Mucosa of descending colon (tissue), 3 donors: ENCODE measurements at regions not wholly inside any gene's neighbourhood (a gene's known extent, or its start where the extent isn't known, plus 50 kb on each side); places are given as distances from the start of the nearest gene placed in this dataset.

Experiments used
- ATAC-seq: fragments of 200-7000 bp; cut with Tn5 transposase; one replicate; pipeline ENCODE4 v1.9.1; 2020; ENCODE audit warnings: mild to moderate bottlenecking, moderate library complexity
- DNase-seq, 3 donors: peaks; one replicate each; pipeline ENCODE4 v3.0.0-alpha.2; 2020
- H3K36me3 ChIP-seq: fragments of 200-600 bp; one replicate; pipeline ENCODE4 v1.8.0; 2021; ENCODE audit warnings: low read depth, mild to moderate bottlenecking
- H3K4me1 ChIP-seq: fragments of 200-600 bp; one replicate; pipeline ENCODE4 v1.8.0; 2021; ENCODE audit warnings: low read depth, mild to moderate bottlenecking
- H3K4me3 ChIP-seq: fragments of 200-600 bp; one replicate; pipeline ENCODE4 v1.8.0; 2021; ENCODE audit warnings: mild to moderate bottlenecking
- H3K9me3 ChIP-seq: fragments of 200-600 bp; one replicate; pipeline ENCODE4 v1.8.0; 2021; ENCODE audit warnings: mild to moderate bottlenecking
- CTCF ChIP-seq: fragments of 200-600 bp; IDR thresholded peaks from one replicate; pipeline ENCODE4 v1.8.0; 2022; ENCODE audit warnings: antibody characterized with exemption, mild to moderate bottlenecking
- intact Hi-C, 2 donors: fragments of 100-400 bp; cut with DNase I in 1 of 2; cut with micrococcal nuclease in 1 of 2; formaldehyde crosslinking; loops; one replicate each; pipeline versions ENCODE4 v1.11.0 to v1.11.1; 2022; cut with DNase I, micrococcal nuclease
- donor health status: DM: no; HTN: no; CAD: no; lungs with moderate emphysema.
- donor health status: DM: no; HTN: no; CAD: no.
- donor health status: DM: no; HTN: yes; CAD: no.

DNA sequence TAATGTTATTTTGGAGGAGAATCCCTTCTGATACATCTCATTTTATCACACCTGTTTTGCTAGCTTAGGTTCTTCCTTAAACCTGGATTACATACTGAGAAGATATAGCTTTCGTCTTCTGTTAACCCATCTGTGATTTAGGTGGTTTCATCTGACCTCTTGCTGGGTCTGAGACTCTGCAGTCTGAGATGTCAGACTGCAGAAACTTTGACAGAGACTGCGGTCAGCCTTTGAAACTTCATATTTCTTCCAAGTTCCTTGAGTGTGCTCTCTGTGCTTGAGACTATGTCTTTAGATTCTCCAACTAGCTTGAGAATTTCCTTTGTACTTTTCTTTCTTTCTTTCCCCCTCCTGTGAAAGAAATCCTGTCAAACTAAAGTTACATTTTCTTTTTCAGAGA lies 196.4 kb upstream of the MPHOSPH6 start:
- ATAC-seq = no peak
- Histone ChIP-seq H3K9me3 (no peaks in the 10 kb centered on the region), H3K4me3 (no peak overlapping the region), H3K4me1 (no peaks in the 10 kb centered on the region), H3K36me3 (no peaks in the 10 kb centered on the region)
- no peak for DNase-seq
- intact Hi-C loops = no loop called here
- TF ChIP-seq CTCF = no peak

DNA sequence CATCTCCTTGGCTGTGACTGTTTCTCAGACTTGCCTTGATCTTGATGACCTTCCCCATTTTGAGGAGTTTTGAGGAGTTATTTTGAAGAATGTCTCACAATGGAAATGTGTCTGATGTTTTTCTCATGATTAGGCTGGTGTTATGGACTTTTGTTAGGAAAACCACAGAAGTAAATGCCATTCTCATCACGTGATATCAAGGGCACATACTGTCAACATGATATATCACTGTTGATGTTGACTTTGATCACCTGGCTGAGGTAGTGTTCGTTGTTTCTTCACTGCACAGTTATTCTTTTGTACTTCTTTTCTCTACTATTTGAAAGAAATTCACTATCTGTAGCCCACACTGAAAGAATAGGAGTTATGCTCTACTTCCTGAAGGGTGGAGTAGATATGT lies 194.7 kb upstream of the MPHOSPH6 start:
- H3K9me3 ChIP-seq = no peaks in the 10 kb centered on the region
- no peak for ATAC-seq
- no peaks in the 10 kb centered on the region for H3K4me1 ChIP-seq
- no peak for DNase-seq
- no peaks in the 10 kb centered on the region for H3K36me3 ChIP-seq
- no peak for TF ChIP-seq CTCF
- H3K4me3 ChIP-seq = no peak overlapping the region
- intact Hi-C loops = no loop called here

DNA sequence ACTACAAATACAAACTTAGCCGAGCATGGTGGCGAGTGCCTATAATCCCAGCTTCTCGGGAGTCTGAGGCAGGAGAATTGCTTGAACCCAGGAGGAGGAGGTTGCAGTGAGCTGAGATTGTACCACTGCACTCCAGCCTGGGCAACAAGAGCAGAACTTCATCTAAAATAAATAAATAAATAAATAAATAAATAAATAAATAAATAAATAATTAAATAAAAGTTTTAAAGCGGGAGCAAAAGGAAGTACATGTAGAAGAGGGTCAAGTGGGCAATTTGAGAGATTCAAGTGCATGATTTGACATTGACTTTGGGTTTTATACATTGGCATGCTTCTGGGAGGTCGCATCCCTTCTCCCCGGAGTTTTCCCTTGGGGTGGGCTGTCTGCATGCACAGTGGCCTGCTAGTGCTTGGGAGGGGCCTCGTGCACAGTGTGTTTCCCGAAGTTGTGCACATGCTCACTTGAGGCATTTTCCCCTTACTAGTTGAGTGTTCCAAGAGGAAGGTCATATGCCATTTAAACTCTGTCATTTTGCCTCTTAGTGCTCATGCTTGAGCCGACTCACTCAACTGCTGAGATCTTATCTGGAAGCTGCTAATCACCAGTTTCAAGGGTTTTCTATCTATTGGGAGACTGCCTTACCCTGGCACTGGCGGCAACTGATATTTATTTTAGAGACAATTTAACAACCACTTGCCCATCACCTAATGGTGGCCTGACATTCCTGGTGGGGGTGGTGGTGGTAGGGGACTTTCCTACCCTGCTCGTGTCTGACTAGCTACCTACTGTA lies 193.2 kb upstream of the MPHOSPH6 start:
- Histone ChIP-seq H3K9me3 (no peaks in the 10 kb centered on the region), H3K4me1 (no peaks in the 10 kb centered on the region), H3K36me3 (no peaks in the 10 kb centered on the region), H3K4me3 (no peak overlapping the region)
- intact Hi-C loops = no loop called here
- ATAC-seq = no peak
- no peak for TF ChIP-seq CTCF
- no peak for DNase-seq

DNA sequence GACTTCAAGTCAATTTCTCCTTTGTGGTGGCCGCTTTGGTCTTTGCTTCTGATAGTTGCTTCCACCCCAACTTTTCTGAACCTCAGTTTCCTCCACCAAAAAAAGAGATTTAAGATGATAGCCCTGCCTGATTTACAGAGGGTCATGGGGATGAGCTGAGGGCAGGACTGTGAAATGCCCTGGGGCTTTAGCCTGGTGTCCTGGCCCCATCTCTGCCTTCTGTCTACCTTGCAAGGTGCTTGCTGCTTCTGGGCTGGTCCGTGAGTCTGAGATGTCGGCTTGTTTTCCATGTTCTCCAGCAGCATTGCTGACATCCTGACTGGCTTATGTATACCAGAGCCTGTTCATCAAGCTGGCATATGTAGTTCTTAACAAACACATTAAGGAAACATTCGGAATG lies 191.9 kb upstream of the MPHOSPH6 start:
- intact Hi-C loops = no loop called here
- ATAC-seq = no peak

DNA sequence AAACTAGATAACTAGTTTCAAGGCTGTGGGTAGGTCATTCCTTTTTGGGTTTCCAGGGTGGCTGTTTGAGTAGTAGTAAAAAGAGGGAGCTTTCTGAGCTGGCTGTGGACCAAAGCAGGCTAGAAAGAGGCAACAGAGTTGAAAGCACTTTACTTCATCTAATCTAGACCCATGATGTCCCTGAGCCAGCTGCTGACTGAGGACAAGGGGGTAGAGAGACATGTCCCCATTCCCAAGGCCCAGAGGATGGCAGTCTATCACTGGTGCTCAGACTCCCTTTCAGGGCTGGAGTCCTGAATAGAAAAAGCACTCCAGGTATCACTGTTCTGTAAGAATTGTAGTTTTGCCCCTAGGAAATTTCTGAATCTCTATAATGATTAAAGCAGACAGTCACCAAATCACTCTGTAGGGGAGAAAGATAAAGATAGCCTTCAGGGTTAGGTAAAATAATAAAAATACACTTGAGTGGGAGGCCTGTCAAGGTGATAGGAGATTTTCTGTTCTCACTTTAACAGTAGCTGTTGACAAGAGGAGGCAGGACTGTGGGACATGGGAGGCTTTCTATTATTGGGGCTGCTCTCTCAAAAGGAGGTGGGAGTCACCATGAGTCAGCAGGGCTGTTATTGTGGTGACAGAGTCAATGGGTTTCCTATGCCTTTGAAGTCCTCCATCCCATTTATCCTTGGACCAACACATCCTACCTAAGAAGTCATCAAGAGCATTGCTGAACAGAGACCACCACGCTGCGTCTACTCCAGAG lies 190.2 kb upstream of the MPHOSPH6 start:
- no peak overlapping the region for H3K4me3 ChIP-seq
- intact Hi-C loops = no loop called here
- no peak for TF ChIP-seq CTCF

More for the DNA sequence above, 191.9 kb upstream of the MPHOSPH6 start:
- no peak overlapping the region for H3K4me3 ChIP-seq
- no peaks in the 10 kb centered on the region for H3K36me3 ChIP-seq
- H3K9me3 ChIP-seq = no peaks in the 10 kb centered on the region
- no peak for DNase-seq
- H3K4me1 ChIP-seq = no peaks in the 10 kb centered on the region
- no peak for TF ChIP-seq CTCF

More for the DNA sequence above, 190.2 kb upstream of the MPHOSPH6 start:
- Histone ChIP-seq H3K36me3 (no peaks in the 10 kb centered on the region), H3K4me1 (no peaks in the 10 kb centered on the region), H3K9me3 (no peaks in the 10 kb centered on the region)
- ATAC-seq (no peak), DNase-seq (no peak)
